ENCODE measurements at regions not wholly inside any gene's neighbourhood (a gene's known extent, or its start where the extent isn't known, plus 50 kb on each side); places are given as distances from the start of the nearest gene placed in this dataset.

- TF ChIP-seq CTCF (IDR thresholded peaks at IDR 0.05) (no peak), POLR2A (IDR thresholded peaks at IDR 0.05) (no peak)
These were observed 129.5 kb upstream of the ITGA1 start for GRCh38 chr5:52658246-52658645.
